Endothelial cell of umbilical vein (primary cell): ENCODE measurements at regions not wholly inside any gene's neighbourhood (a gene's known extent, or its start where the extent isn't known, plus 50 kb on each side); places are given as distances from the start of the nearest gene placed in this dataset.

ENCODE experiments used
- BruUV-seq: library from RNA; stranded (reverse); fragments of 400-500 nt; replicated peaks from 2 replicates; lab custom pipeline; 2021; lab: Mats Ljungman, UMichigan
- CTCF ChIA-PET: fragments of 300-600, 350-600 bp; sonication (Branson Sonifier 250); formaldehyde crosslinking; loops from one replicate; lab custom pipeline; 2021; ENCODE audit warnings: antibody characterized with exemption, inconsistent platforms; lab: Charles Lee
- POLR2A ChIA-PET: fragments of 300-600, 350-600 bp; sonication (Branson Sonifier 250); formaldehyde crosslinking; loops from one replicate; lab custom pipeline; 2021; ENCODE audit warnings: antibody characterized with exemption, inconsistent platforms; lab: Charles Lee
- DNase-seq: peaks from one replicate; pipeline ENCODE4 v3.0.0-alpha.2; 2011; ENCODE audit warnings: low read depth, low spot score
- FAIRE-seq: peaks from 2 replicates; lab custom pipeline; 2011; peaks lifted over from hg19 to GRCh38; lab: Jason Lieb, UNC
- H2AFZ ChIP-seq: 2 replicates; pipeline ENCODE4 v1.6.0; 2012; ENCODE audit warnings: low read depth, low read length, control low read depth, inconsistent platforms
- H3K27ac ChIP-seq: 2 replicates; pipeline ENCODE4 v1.5.1; 2011; ENCODE audit warnings: low read depth, mild to moderate bottlenecking, control low read depth, low read length, moderate library complexity; ENCODE audit not compliant: insufficient read depth
- H3K27me3 ChIP-seq, 2 experiments: 2 replicates each; pipeline versions ENCODE4 v1.6.0 to v1.6.1; 2011; ENCODE audit warnings: low read length in 2 of 2, mixed read lengths in 1 of 2; ENCODE audit not compliant: control insufficient read depth in 2 of 2, insufficient read depth in 2 of 2
- H3K36me3 ChIP-seq, 2 experiments: 2 replicates in 1 of 2; 3 replicates in 1 of 2; pipeline ENCODE4 v1.5.1; 2011; ENCODE audit warnings: low read length in 2 of 2, mild to moderate bottlenecking in 1 of 2, moderate library complexity in 1 of 2; ENCODE audit not compliant: control insufficient read depth in 2 of 2, insufficient read depth in 2 of 2; ENCODE audit errors: extremely low read depth in 1 of 2
- H3K4me1 ChIP-seq: 3 replicates; pipeline ENCODE4 v1.5.1; 2011; ENCODE audit warnings: mild to moderate bottlenecking, low read length; ENCODE audit not compliant: control insufficient read depth, insufficient read depth; ENCODE audit errors: extremely low read depth
- H3K4me2 ChIP-seq: 2 replicates; pipeline ENCODE4 v1.6.1; 2011; ENCODE audit warnings: low read length, control low read depth, mixed read lengths; ENCODE audit not compliant: insufficient read depth
- H3K4me3 ChIP-seq, 3 experiments: fragments of 200-600 bp in 1 of 3; sonication (generic), shearing (Covaris generic) in 1 of 3; replicated peaks in 1 of 3; 2 replicates each; pipeline ENCODE4 v1.5.1; 2011 to 2016; ENCODE audit warnings: control low read depth in 3 of 3, low read length in 3 of 3, mild to moderate bottlenecking in 2 of 3, inconsistent platforms in 1 of 3, low read depth in 1 of 3, moderate library complexity in 1 of 3; ENCODE audit not compliant: insufficient read depth in 1 of 3
- H3K79me2 ChIP-seq: 2 replicates; pipeline ENCODE4 v1.6.0; 2012; ENCODE audit warnings: low read length, inconsistent platforms; ENCODE audit not compliant: control insufficient read depth, insufficient read depth
- H3K9ac ChIP-seq: replicated peaks from 2 replicates; pipeline ENCODE3; 2011; ENCODE audit warnings: low read length, control low read depth; ENCODE audit not compliant: insufficient read depth; ENCODE audit errors: extremely low read depth
- H3K9me1 ChIP-seq: replicated peaks from 3 replicates; pipeline ENCODE4 v1.6.0; 2011; ENCODE audit warnings: mild to moderate bottlenecking, low read length; ENCODE audit not compliant: control insufficient read depth, insufficient read depth; ENCODE audit errors: extremely low read depth
- H3K9me3 ChIP-seq: replicated peaks from 2 replicates; pipeline ENCODE4 v1.5.1; 2012; ENCODE audit warnings: low read length, inconsistent platforms; ENCODE audit not compliant: control insufficient read depth, insufficient read depth
- H4K20me1 ChIP-seq: replicated peaks from 2 replicates; pipeline ENCODE3; 2011; ENCODE audit warnings: mild to moderate bottlenecking, low read length; ENCODE audit not compliant: control insufficient read depth, insufficient read depth; ENCODE audit errors: extremely low read depth
- CTCF ChIP-seq, 2 donors: IDR thresholded peaks; 1 replicate in 1 of 2; 2 replicates in 1 of 2; pipeline ENCODE4 v1.5.1; 2011; ENCODE audit warnings: low read length in 2 of 2, mild to moderate bottlenecking in 2 of 2, moderate library complexity in 2 of 2, control low read depth in 1 of 2, inconsistent platforms in 1 of 2, low read depth in 1 of 2; ENCODE audit not compliant: insufficient read depth in 1 of 2; ENCODE audit errors: extremely low read depth in 1 of 2
- EZH2 ChIP-seq: IDR thresholded peaks from 2 replicates; pipeline ENCODE4 v1.6.1; 2012; ENCODE audit warnings: borderline replicate concordance, low read depth, mild to moderate bottlenecking, moderate library complexity, low read length, inconsistent platforms; ENCODE audit not compliant: severe bottlenecking
- FOS ChIP-seq: IDR thresholded peaks from 2 replicates; pipeline ENCODE4 v1.6.1; 2011; ENCODE audit warnings: mild to moderate bottlenecking, low read length, moderate library complexity, borderline replicate concordance; ENCODE audit not compliant: insufficient read depth
- GATA2 ChIP-seq: IDR thresholded peaks from 2 replicates; pipeline ENCODE4 v1.7.0; 2011; ENCODE audit warnings: low read depth, mild to moderate bottlenecking, moderate library complexity, mixed read lengths, low read length; ENCODE audit not compliant: insufficient read length, insufficient read depth
- JUN ChIP-seq: IDR thresholded peaks from 2 replicates; pipeline ENCODE4 v1.6.1; 2011; ENCODE audit warnings: borderline replicate concordance, low read depth; ENCODE audit not compliant: insufficient read length, insufficient read depth
- MAX ChIP-seq: IDR thresholded peaks from 2 replicates; pipeline ENCODE4 v1.6.1; 2011; ENCODE audit not compliant: insufficient read depth, insufficient read length
- MYC ChIP-seq: IDR thresholded peaks from one replicate; pipeline ENCODE4 v1.6.1; 2011; ENCODE audit warnings: mild to moderate bottlenecking, low read depth, low read length
- POLR2A ChIP-seq: IDR thresholded peaks from 2 replicates; pipeline ENCODE4 v1.6.1; 2012; ENCODE audit warnings: low read depth, mild to moderate bottlenecking, control low read depth, low read length
- POLR2AphosphoS5 ChIP-seq: IDR thresholded peaks from 2 replicates; pipeline ENCODE4 v1.6.1; 2012; ENCODE audit warnings: low read depth, mild to moderate bottlenecking, control low read depth, low read length, moderate library complexity; ENCODE audit not compliant: insufficient read depth
- dilution Hi-C: fragments of 300-500 bp; cut with MboI; formaldehyde crosslinking; loops from one replicate; pipeline ENCODE4 v1.15.0; 2019; ENCODE audit warnings: low sequenced_read_pairs; ENCODE audit not compliant: extremely low pct_ligation_motif_present
- intact Hi-C: fragments of 100-400 bp; cut with micrococcal nuclease; formaldehyde crosslinking; loops from one replicate; pipeline ENCODE4 v1.10.0; 2022

GRCh38 chr18:75491361-75491760, 63.9 kb upstream of the SMIM21 start:
- Histone ChIP-seq H3K4me2 (no peak overlapping the region), H3K27ac (no peak overlapping the region), H3K9me3 (no peaks in the 10 kb centered on the region), H3K27me3 (no peaks in the 10 kb centered on the region), H3K36me3 (no peaks in the 10 kb centered on the region), H2AFZ (no peak overlapping the region), H3K79me2 (no peaks in the 10 kb centered on the region), H3K4me1 (no peaks in the 10 kb centered on the region), H3K4me3 (no peak overlapping the region), H3K9me1 (no peaks in the 10 kb centered on the region), H4K20me1 (no peaks in the 10 kb centered on the region), H3K9ac (no peak overlapping the region)
- DNase-seq (no peak), FAIRE-seq (no peak)
- TF ChIP-seq CTCF (IDR thresholded peaks at IDR 0.05; ENCODE audit: extremely low read depth in 1 of 2, insufficient read depth in 1 of 2, low read depth in 1 of 2, low read length in 2 of 2) (no peak), JUN (no peak), MAX (no peak), MYC (no peak), POLR2A (no peak), EZH2 (no peak), GATA2 (no peak), FOS (no peak), POLR2AphosphoS5 (no peak)
- ChIA-PET POLR2A (no interaction called here), CTCF (interaction anchor here (1.2 kb wide), 1 partner anchor 12 kb away, joined by 5 read pairs; no protein-coding TSS in a partner anchor)
- no TSS peak for BruUV-seq
- intact Hi-C loops (no loop called here), dilution Hi-C loops (no loop called here)
